RWPE2 (cell line): ENCODE measurements at regions not wholly inside any gene's neighbourhood (a gene's known extent, or its start where the extent isn't known, plus 50 kb on each side); places are given as distances from the start of the nearest gene placed in this dataset.

Experiments
- ATAC-seq: fragments of 200-7000 bp; cut with Tn5 transposase; 3 replicates; pipeline ENCODE4 v1.9.1; 2021; ENCODE audit warnings: low read depth
- DNase-seq: peaks from one replicate; pipeline ENCODE4 v3.0.0-alpha.2; 2020; ENCODE audit warnings: low spot score
- H3K27ac ChIP-seq: fragments of 450-650 bp; 2 replicates; pipeline ENCODE4 v1.5.1; 2017; ENCODE audit warnings: mild to moderate bottlenecking; ENCODE audit not compliant: poor library complexity, severe bottlenecking
- H3K27me3 ChIP-seq: fragments of 250-450 bp; sonication (Bioruptor Pico); 2 replicates; pipeline ENCODE4 v1.5.1; 2021; ENCODE audit warnings: mild to moderate bottlenecking, moderate library complexity; ENCODE audit not compliant: insufficient read depth, poor library complexity, severe bottlenecking
- H3K36me3 ChIP-seq: fragments of 250-450 bp; sonication (Bioruptor Pico); 2 replicates; pipeline ENCODE4 v1.5.1; 2020; ENCODE audit warnings: low read depth, mild to moderate bottlenecking, moderate library complexity
- H3K4me1 ChIP-seq: fragments of 250-450 bp; sonication (Bioruptor Pico); 2 replicates; pipeline ENCODE4 v1.5.1; 2021; ENCODE audit warnings: mild to moderate bottlenecking, moderate library complexity; ENCODE audit not compliant: insufficient read depth, poor library complexity, severe bottlenecking
- H3K4me3 ChIP-seq: fragments of 250-450 bp; sonication (Bioruptor Pico); 2 replicates; pipeline ENCODE4 v1.5.1; 2021; ENCODE audit warnings: mild to moderate bottlenecking, moderate library complexity; ENCODE audit not compliant: severe bottlenecking
- H3K9me3 ChIP-seq: fragments of 250-450 bp; sonication (Bioruptor Pico); 2 replicates; pipeline ENCODE4 v1.5.1; 2021; ENCODE audit warnings: mild to moderate bottlenecking, moderate library complexity; ENCODE audit not compliant: severe bottlenecking
- TF ChIP-seq, protein P1 (sequence below): fragments of 450-650 bp; IDR thresholded peaks from one replicate; pipeline ENCODE4 v1.5.1; 2017; ENCODE audit warnings: mild to moderate bottlenecking, moderate library complexity; ENCODE audit not compliant: poor library complexity, severe bottlenecking

DNA sequence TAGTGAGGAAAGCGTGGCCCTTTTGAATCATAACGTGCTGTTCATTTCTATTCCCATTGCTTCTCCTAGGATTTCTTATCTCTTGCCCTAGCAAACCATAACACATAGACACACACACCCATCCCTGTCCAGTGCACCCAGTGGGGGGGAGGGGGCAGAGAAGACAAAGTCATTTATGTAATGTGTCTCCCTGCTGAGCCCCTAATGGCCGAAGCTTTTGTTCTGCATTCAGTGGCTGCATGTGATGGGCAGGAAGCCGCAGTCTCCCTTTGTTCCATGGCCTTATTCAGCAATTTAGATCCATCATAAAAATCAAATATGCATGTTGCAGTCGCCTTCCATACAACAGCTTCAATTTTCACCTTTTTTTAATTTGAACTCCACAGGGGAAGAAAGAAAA is 325.4 kb downstream of the ZFHX3 start:
- H3K4me3 ChIP-seq, result no peak overlapping the region
- H3K27ac ChIP-seq, result no peak overlapping the region
- DNase-seq (no peak), ATAC-seq (no peak)
- TF ChIP-seq, protein P1, sequence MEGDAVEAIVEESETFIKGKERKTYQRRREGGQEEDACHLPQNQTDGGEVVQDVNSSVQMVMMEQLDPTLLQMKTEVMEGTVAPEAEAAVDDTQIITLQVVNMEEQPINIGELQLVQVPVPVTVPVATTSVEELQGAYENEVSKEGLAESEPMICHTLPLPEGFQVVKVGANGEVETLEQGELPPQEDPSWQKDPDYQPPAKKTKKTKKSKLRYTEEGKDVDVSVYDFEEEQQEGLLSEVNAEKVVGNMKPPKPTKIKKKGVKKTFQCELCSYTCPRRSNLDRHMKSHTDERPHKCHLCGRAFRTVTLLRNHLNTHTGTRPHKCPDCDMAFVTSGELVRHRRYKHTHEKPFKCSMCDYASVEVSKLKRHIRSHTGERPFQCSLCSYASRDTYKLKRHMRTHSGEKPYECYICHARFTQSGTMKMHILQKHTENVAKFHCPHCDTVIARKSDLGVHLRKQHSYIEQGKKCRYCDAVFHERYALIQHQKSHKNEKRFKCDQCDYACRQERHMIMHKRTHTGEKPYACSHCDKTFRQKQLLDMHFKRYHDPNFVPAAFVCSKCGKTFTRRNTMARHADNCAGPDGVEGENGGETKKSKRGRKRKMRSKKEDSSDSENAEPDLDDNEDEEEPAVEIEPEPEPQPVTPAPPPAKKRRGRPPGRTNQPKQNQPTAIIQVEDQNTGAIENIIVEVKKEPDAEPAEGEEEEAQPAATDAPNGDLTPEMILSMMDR, result no peak
- H3K9me3 ChIP-seq, result no peaks in the 10 kb centered on the region
- H3K27me3 ChIP-seq, result no peaks in the 10 kb centered on the region
- peaks cover 8% of the 10 kb centered on the region for H3K4me1 ChIP-seq
- H3K36me3 ChIP-seq, result no peaks in the 10 kb centered on the region

DNA sequence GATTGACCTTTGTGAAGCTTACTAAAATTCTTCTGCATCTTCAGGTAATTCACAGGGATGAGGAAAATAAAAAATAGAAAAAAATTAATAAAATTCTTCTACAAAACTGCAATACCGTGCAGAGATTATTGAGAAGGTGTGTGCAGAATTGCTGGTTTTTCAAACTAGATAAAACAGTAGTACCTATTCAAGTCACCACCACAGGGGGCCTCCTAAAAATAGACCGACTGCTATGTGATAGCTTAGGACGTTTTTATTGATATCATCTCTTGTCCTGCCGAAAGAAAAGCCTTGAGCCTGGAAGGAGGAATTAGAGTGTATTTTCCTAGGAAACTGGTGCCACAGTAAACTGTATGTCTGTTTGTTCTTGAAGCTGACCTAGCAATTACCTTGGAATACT is 325.9 kb downstream of the ZFHX3 start:
- no peak for ATAC-seq
- no peak overlapping the region for H3K27ac ChIP-seq
- H3K9me3 ChIP-seq, result no peaks in the 10 kb centered on the region
- no peak for DNase-seq
- no peaks in the 10 kb centered on the region for H3K36me3 ChIP-seq
- TF ChIP-seq, protein P1, result no peak
- no peaks in the 10 kb centered on the region for H3K27me3 ChIP-seq
- no peak overlapping the region for H3K4me3 ChIP-seq
- H3K4me1 ChIP-seq, result peaks cover 8% of the 10 kb centered on the region

DNA sequence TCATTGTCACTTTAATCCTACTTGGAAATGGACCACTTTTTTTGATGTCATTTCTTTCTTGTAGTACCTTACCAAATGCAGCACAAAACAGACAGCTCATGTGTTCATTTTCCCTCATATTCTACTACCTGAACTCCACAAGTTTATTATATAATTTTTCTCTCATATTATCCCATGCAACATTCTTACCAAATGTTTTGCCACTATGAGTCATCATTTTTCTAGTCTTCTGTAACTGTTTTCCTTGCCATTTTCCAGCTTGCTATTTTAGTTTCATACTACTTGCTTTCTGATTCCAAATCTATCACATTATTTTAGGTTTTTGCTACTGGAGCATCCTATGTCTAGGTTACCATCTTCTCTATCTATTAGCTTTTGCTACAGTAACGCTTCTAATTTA is 332.7 kb downstream of the ZFHX3 start:
- DNase-seq (no peak), ATAC-seq (no peak)
- TF ChIP-seq, protein P1, result no peak
- Histone ChIP-seq H3K27ac (no peak overlapping the region), H3K9me3 (peaks cover 2% of the 10 kb centered on the region), H3K4me3 (no peak overlapping the region), H3K27me3 (no peaks in the 10 kb centered on the region), H3K36me3 (0 out of 2 replicates have a peak, but pooled peaks cover 5% of the 10 kb centered on the region), H3K4me1 (no peaks in the 10 kb centered on the region)

DNA sequence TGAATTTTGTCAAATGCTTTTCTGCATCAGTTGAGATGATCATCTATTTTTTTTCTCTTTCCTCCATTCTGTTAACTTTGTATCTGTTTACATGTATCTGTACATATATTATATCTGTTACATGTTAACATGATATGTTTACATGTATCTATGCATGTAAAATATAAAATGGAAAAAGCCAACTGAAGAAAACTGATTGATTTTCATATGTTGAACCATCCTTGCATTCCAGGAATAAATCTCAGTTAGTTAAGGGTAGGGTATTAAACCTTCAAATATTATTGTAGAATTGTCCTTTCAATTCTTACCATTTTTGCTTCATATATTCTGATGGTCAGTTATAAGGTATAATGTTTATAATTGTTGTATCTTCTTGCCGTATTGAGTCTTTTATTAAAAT is 336.1 kb downstream of the ZFHX3 start:
- Histone ChIP-seq H3K4me1 (no peaks in the 10 kb centered on the region), H3K9me3 (peaks cover 6% of the 10 kb centered on the region), H3K4me3 (no peak overlapping the region), H3K27me3 (no peaks in the 10 kb centered on the region), H3K36me3 (0 out of 2 replicates have a peak, but pooled peaks cover 5% of the 10 kb centered on the region), H3K27ac (no peak overlapping the region)
- DNase-seq (no peak), ATAC-seq (no peak)
- TF ChIP-seq, protein P1, result no peak

DNA sequence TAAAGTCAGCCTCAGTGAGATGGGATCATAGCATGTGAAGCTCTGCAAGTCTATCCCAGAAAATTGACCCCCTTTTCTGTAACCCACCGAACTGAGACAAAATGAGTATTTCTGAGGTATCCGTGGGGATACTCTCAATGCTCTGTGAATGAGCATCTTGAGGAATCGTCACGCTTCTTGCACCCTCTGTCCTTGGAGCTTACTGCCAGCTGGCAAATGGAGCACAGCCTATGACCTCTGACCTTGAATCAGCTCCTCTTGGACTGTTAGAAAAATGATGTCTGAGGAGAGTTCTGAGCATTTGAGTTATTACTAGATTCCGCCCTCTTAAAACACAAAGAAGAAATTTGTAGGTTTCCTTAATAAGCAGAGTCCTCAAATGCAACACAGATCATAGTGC is 342.1 kb downstream of the ZFHX3 start:
- TF ChIP-seq, protein P1, result no peak
- no peaks in the 10 kb centered on the region for H3K4me1 ChIP-seq
- no peak overlapping the region for H3K4me3 ChIP-seq
- no peak overlapping the region for H3K27ac ChIP-seq
- DNase-seq, result no peak
- H3K36me3 ChIP-seq, result no peaks in the 10 kb centered on the region
- H3K9me3 ChIP-seq, result peaks cover 4% of the 10 kb centered on the region
- H3K27me3 ChIP-seq, result no peaks in the 10 kb centered on the region
- ATAC-seq, result no peak
